Left lobe of liver (tissue), 2 donors: ENCODE measurements at regions not wholly inside any gene's neighbourhood (a gene's known extent, or its start where the extent isn't known, plus 50 kb on each side); places are given as distances from the start of the nearest gene placed in this dataset.

ENCODE experiments used
- ATAC-seq: fragments of 200-7000 bp; cut with Tn5 transposase; one replicate; pipeline ENCODE4 v1.9.1; 2020; ENCODE audit warnings: mild to moderate bottlenecking, moderate library complexity
- DNase-seq: peaks from one replicate; pipeline ENCODE4 v3.0.0-alpha.2; 2020; ENCODE audit warnings: low spot score
- donor health status: DM: no; HTN: no; CAD: no; lungs with moderate emphysema.
- donor health status: DM: no; HTN: yes; CAD: no.

GRCh38 chr2:239545741-239546392 lies 145.0 kb upstream of the HDAC4 start:
- no peak for DNase-seq
- ATAC-seq = no peak

- ATAC-seq = no peak
- no peak for DNase-seq
These were observed 144.2 kb upstream of the HDAC4 start for GRCh38 chr2:239544918-239545465.

- no peak for ATAC-seq
- DNase-seq = no peak
These were observed 143.5 kb upstream of the HDAC4 start for GRCh38 chr2:239544143-239544917.

GRCh38 chr2:239543702-239544101 lies 142.9 kb upstream of the HDAC4 start:
- DNase-seq = no peak

GRCh38 chr2:239540174-239540573 lies 139.4 kb upstream of the HDAC4 start:
- ATAC-seq (no peak), DNase-seq (no peak)

More at GRCh38 chr2:239543702-239544101, 142.9 kb upstream of the HDAC4 start:
- no peak for ATAC-seq

- DNase-seq (no peak), ATAC-seq (no peak)
These were observed 138.9 kb upstream of the HDAC4 start for GRCh38 chr2:239539776-239540100.

GRCh38 chr2:239539083-239539775 lies 138.4 kb upstream of the HDAC4 start:
- no peak for ATAC-seq
- no peak for DNase-seq

- no peak for DNase-seq
- no peak for ATAC-seq
These were observed 137.7 kb upstream of the HDAC4 start for GRCh38 chr2:239538357-239539052.

- ATAC-seq = no peak
- DNase-seq = no peak
These were observed 137.0 kb upstream of the HDAC4 start for GRCh38 chr2:239537633-239538356.

- no peak for DNase-seq
- ATAC-seq = no peak
These were observed 135.4 kb upstream of the HDAC4 start for GRCh38 chr2:239536186-239536585.

- ATAC-seq = no peak
These were observed 134.8 kb upstream of the HDAC4 start for GRCh38 chr2:239535413-239536144.

GRCh38 chr2:239534581-239535412 lies 134.0 kb upstream of the HDAC4 start:
- DNase-seq (no peak), ATAC-seq (no peak)

More at GRCh38 chr2:239535413-239536144, 134.8 kb upstream of the HDAC4 start:
- no peak for DNase-seq

- no peak for ATAC-seq
- DNase-seq = no peak
These were observed 132.9 kb upstream of the HDAC4 start for GRCh38 chr2:239533569-239534316.

GRCh38 chr2:239532859-239533258 lies 132.0 kb upstream of the HDAC4 start:
- DNase-seq (no peak), ATAC-seq (no peak)

GRCh38 chr2:239532250-239532649 lies 131.4 kb upstream of the HDAC4 start:
- DNase-seq (no peak), ATAC-seq (no peak)

GRCh38 chr2:239531456-239532241 lies 130.8 kb upstream of the HDAC4 start:
- no peak for ATAC-seq

GRCh38 chr2:239530749-239531316 lies 130.0 kb upstream of the HDAC4 start:
- DNase-seq (no peak), ATAC-seq (no peak)

More at GRCh38 chr2:239531456-239532241, 130.8 kb upstream of the HDAC4 start:
- DNase-seq = no peak
